Activated naive CD8-positive, alpha-beta T cell treated with anti-CD3 and anti-CD28 coated beads, Interleukin-2, amount 10 ng/mL, durations not matched to agents 7 days and 5 days (primary cell): ENCODE measurements at regions not wholly inside any gene's neighbourhood (a gene's known extent, or its start where the extent isn't known, plus 50 kb on each side); places are given as distances from the start of the nearest gene placed in this dataset.
"Not testable (repeated sequence)": the region's sequence is repeated elsewhere in the genome, so short reads cannot be mapped to it uniquely, and the experiment has no call there.

Source experiments
- ATAC-seq: fragments of 150-1000 bp; cut with Tn5 transposase; one replicate; pipeline ENCODE4 v1.10.0; 2021; ENCODE audit warnings: low read depth, moderate library complexity
- POLR2A ChIA-PET: fragments of 350-600 bp; sonication (Branson Sonifier 250); formaldehyde crosslinking; loops from one replicate; lab custom pipeline; 2021; ENCODE audit warnings: antibody characterized with exemption; lab: Charles Lee
- DNase-seq: peaks from one replicate; pipeline ENCODE4 v3.0.0; 2021
- H3K27ac Mint-ChIP-seq: one replicate; pipeline ENCODE4 v1.8.0; 2022; ENCODE audit warnings: mild to moderate bottlenecking, mixed read lengths
- H3K27me3 Mint-ChIP-seq: one replicate; pipeline ENCODE4 v1.8.0; 2022; ENCODE audit warnings: mild to moderate bottlenecking, moderate library complexity, mixed read lengths
- H3K36me3 Mint-ChIP-seq: one replicate; pipeline ENCODE4 v1.8.0; 2021; ENCODE audit warnings: mild to moderate bottlenecking, mixed read lengths
- H3K4me1 Mint-ChIP-seq: one replicate; pipeline ENCODE4 v1.8.0; 2021; ENCODE audit warnings: mixed read lengths
- H3K4me3 Mint-ChIP-seq: one replicate; pipeline ENCODE4 v1.8.0; 2022; ENCODE audit warnings: mild to moderate bottlenecking, moderate library complexity, mixed read lengths
- H3K9me3 Mint-ChIP-seq: one replicate; pipeline ENCODE4 v1.8.0; 2021; ENCODE audit warnings: mixed read lengths

GRCh38 chr1:67537667-67538018 is 107.4 kb upstream of the SERBP1 start:
- no peaks in the 10 kb centered on the region for H3K36me3 Mint-ChIP-seq
- POLR2A ChIA-PET: no interaction called here
- DNase-seq (no peak), ATAC-seq (no peak)
- peaks cover 2% of the 10 kb centered on the region for H3K4me1 Mint-ChIP-seq
- no peak overlapping the region for H3K27ac Mint-ChIP-seq
- no peak overlapping the region for H3K4me3 Mint-ChIP-seq
- H3K9me3 Mint-ChIP-seq: no peaks in the 10 kb centered on the region
- H3K27me3 Mint-ChIP-seq: peaks cover 5% of the 10 kb centered on the region

- no peaks in the 10 kb centered on the region for H3K9me3 Mint-ChIP-seq
- no peak for DNase-seq
- POLR2A ChIA-PET: no interaction called here
- peaks cover 6% of the 10 kb centered on the region for H3K27me3 Mint-ChIP-seq
- no peaks in the 10 kb centered on the region for H3K36me3 Mint-ChIP-seq
- ATAC-seq: no peak
- H3K4me1 Mint-ChIP-seq: no peaks in the 10 kb centered on the region
- no peak overlapping the region for H3K4me3 Mint-ChIP-seq
- H3K27ac Mint-ChIP-seq: no peak overlapping the region
Measured at GRCh38 chr1:67540025-67540732, 110.0 kb upstream of the SERBP1 start.

- Mint-ChIP-seq H3K4me3 (no peak overlapping the region), H3K4me1 (peaks cover 2% of the 10 kb centered on the region), H3K27ac (no peak overlapping the region), H3K9me3 (no peaks in the 10 kb centered on the region), H3K27me3 (peaks cover 10% of the 10 kb centered on the region), H3K36me3 (no peaks in the 10 kb centered on the region)
- POLR2A ChIA-PET: interaction anchor here (0.5 kb wide), 1 partner anchor 290 kb away, joined by 3 read pairs; no protein-coding TSS in a partner anchor
- no peak for ATAC-seq
- no peak for DNase-seq
Measured at GRCh38 chr1:67540733-67541125, 110.5 kb upstream of the SERBP1 start.

- H3K9me3 Mint-ChIP-seq: peaks cover 1% of the 10 kb centered on the region
- POLR2A ChIA-PET: no interaction called here
- DNase-seq: no peak
- no peak overlapping the region for H3K27ac Mint-ChIP-seq
- H3K36me3 Mint-ChIP-seq: no peaks in the 10 kb centered on the region
- H3K4me3 Mint-ChIP-seq: no peak overlapping the region
- peaks cover 2% of the 10 kb centered on the region for H3K4me1 Mint-ChIP-seq
- no peak for ATAC-seq
- peaks cover 18% of the 10 kb centered on the region for H3K27me3 Mint-ChIP-seq
Measured at GRCh38 chr1:67542747-67543146, 112.5 kb upstream of the SERBP1 start.

- DNase-seq (no peak), ATAC-seq (no peak)
- Mint-ChIP-seq H3K36me3 (no peaks in the 10 kb centered on the region), H3K9me3 (peaks cover 1% of the 10 kb centered on the region), H3K27ac (no peak overlapping the region), H3K4me3 (no peak overlapping the region), H3K27me3 (peaks cover 17% of the 10 kb centered on the region), H3K4me1 (peaks cover 2% of the 10 kb centered on the region)
- POLR2A ChIA-PET: no interaction called here
Measured at GRCh38 chr1:67544921-67545320, 114.7 kb upstream of the SERBP1 start.

- no peak for ATAC-seq
- no peaks in the 10 kb centered on the region for H3K36me3 Mint-ChIP-seq
- H3K27me3 Mint-ChIP-seq: peaks cover 14% of the 10 kb centered on the region
- no peak overlapping the region for H3K27ac Mint-ChIP-seq
- peaks cover 1% of the 10 kb centered on the region for H3K9me3 Mint-ChIP-seq
- DNase-seq: no peak
- POLR2A ChIA-PET: no interaction called here
- H3K4me1 Mint-ChIP-seq: peaks cover 2% of the 10 kb centered on the region
- H3K4me3 Mint-ChIP-seq: no peak overlapping the region
Measured at GRCh38 chr1:67545364-67545763, 115.2 kb upstream of the SERBP1 start.

GRCh38 chr1:67551375-67551774 is 121.2 kb upstream of the SERBP1 start:
- Mint-ChIP-seq H3K9me3 (peaks cover 1% of the 10 kb centered on the region), H3K4me3 (no peak overlapping the region), H3K27ac (no peak overlapping the region), H3K36me3 (no peaks in the 10 kb centered on the region), H3K27me3 (peaks cover 9% of the 10 kb centered on the region), H3K4me1 (no peaks in the 10 kb centered on the region)
- POLR2A ChIA-PET: no interaction called here
- ATAC-seq (no peak), DNase-seq (no peak)

GRCh38 chr1:67552336-67552759 is 122.1 kb upstream of the SERBP1 start:
- Mint-ChIP-seq H3K4me1 (no peaks in the 10 kb centered on the region), H3K36me3 (no peaks in the 10 kb centered on the region), H3K9me3 (peaks cover 1% of the 10 kb centered on the region), H3K27ac (no peak overlapping the region), H3K27me3 (peaks cover 5% of the 10 kb centered on the region), H3K4me3 (no peak overlapping the region)
- no peak for DNase-seq
- POLR2A ChIA-PET: no interaction called here
- no peak for ATAC-seq

- DNase-seq, H3K9me3 Mint-ChIP-seq, H3K36me3 Mint-ChIP-seq, H3K4me3 Mint-ChIP-seq, POLR2A ChIA-PET, H3K4me1 Mint-ChIP-seq, H3K27me3 Mint-ChIP-seq, H3K27ac Mint-ChIP-seq, ATAC-seq: not testable (repeated sequence)
Measured at GRCh38 chr1:67554204-67554603, 124.0 kb upstream of the SERBP1 start.

- DNase-seq: no peak
- H3K27ac Mint-ChIP-seq: no peak overlapping the region
- peaks cover 10% of the 10 kb centered on the region for H3K27me3 Mint-ChIP-seq
- H3K36me3 Mint-ChIP-seq: no peaks in the 10 kb centered on the region
- no peak for ATAC-seq
- no peaks in the 10 kb centered on the region for H3K9me3 Mint-ChIP-seq
- H3K4me1 Mint-ChIP-seq: peaks cover 3% of the 10 kb centered on the region
- POLR2A ChIA-PET: no interaction called here
- no peak overlapping the region for H3K4me3 Mint-ChIP-seq
Measured at GRCh38 chr1:67555461-67556296, 125.5 kb upstream of the SERBP1 start.

GRCh38 chr1:67556297-67556900 is 126.2 kb upstream of the SERBP1 start:
- Mint-ChIP-seq H3K27me3 (peaks cover 10% of the 10 kb centered on the region), H3K27ac (no peak overlapping the region), H3K36me3 (no peaks in the 10 kb centered on the region)

GRCh38 chr1:67557696-67558448 is 127.1 kb upstream of the GADD45A start:
- no peak for DNase-seq
- Mint-ChIP-seq H3K4me1 (peaks cover 3% of the 10 kb centered on the region), H3K27ac (no peak overlapping the region), H3K4me3 (no peak overlapping the region), H3K36me3 (no peaks in the 10 kb centered on the region), H3K9me3 (no peaks in the 10 kb centered on the region), H3K27me3 (peaks cover 10% of the 10 kb centered on the region)
- ATAC-seq: no peak
- POLR2A ChIA-PET: no interaction called here

More at GRCh38 chr1:67556297-67556900, 126.2 kb upstream of the SERBP1 start:
- ATAC-seq (no peak), DNase-seq (no peak)
- Mint-ChIP-seq H3K9me3 (no peaks in the 10 kb centered on the region), H3K4me1 (peaks cover 3% of the 10 kb centered on the region), H3K4me3 (no peak overlapping the region)
- POLR2A ChIA-PET: no interaction called here
